ENCODE measurements at regions not wholly inside any gene's neighbourhood (a gene's known extent, or its start where the extent isn't known, plus 50 kb on each side); places are given as distances from the start of the nearest gene placed in this dataset.
"Not testable (repeated sequence)": the region's sequence is repeated elsewhere in the genome, so short reads cannot be mapped to it uniquely, and the experiment has no call there.

DNA sequence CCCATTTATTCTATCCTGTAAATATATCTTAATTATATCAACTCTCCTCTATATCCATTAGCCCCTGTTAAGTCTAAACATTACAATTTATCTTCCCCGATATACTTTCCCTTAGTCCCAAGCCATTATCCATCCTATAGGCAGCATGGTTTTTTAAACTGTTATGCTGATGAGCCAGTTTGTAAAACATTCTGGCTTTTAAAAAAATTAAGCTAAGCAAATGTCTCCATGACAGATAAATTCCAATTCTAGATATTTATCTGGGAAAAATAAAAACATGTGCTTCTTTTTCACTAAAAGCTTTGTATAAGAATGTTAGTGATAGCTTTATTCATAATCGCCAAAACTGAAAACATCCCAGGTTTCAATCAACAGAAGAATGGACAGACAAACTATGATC, 183.2 kb upstream of the GNAI1 start:
- no peak for DNase-seq

DNA sequence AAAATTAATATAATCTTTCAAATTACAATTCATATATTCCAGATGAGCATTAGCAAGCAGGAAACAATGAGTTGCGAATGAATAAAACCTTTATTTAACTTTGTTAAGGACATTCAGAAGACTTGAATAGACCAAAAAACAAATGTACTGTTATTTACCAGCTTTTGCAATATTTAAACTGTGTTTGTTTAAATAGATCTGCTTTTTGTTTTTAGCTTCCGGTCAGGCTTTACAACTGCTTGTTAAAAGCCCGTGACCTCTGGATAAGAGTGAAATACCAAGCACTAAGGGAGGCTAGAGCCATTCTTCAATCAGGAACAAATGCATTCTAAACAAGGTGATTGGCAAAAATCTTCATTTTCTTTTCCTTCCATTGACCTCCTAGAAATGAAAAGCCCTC, 184.9 kb upstream of the GNAI1 start:
- no peak for DNase-seq

DNA sequence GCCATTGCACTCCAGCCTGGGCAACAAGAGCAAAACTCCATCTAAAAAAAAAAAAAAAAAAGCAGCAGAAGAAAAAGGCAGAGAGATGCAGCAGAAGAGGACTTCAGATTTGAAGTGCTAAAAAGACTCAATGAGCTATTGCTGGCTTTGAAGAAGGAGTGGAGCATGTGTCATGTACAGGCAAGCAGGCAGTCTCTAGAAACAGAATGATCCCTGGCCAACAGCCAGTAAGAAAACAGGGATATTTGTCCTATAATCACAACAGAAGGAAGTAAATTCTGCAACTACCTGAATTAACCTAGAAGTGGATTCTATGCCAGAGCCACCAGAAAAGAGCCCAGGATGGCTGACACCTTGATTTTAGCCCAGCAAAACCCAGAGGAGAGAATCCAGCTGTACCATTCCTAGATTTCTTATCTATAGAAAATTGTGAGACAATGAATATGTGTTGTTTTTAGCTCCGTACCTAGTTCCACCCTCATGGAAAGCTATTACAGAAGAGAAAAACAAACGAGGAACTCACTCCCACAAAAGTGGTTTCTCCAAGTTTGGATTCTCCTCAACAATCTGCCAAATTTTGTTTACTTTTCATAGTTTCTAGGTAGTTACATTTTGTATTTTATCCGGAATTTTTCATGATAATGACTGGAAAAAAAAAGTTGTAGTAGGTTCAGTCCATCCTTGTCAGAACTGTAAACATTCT, 198.2 kb upstream of the GNAI1 start:
- DNase-seq, result no peak

DNA sequence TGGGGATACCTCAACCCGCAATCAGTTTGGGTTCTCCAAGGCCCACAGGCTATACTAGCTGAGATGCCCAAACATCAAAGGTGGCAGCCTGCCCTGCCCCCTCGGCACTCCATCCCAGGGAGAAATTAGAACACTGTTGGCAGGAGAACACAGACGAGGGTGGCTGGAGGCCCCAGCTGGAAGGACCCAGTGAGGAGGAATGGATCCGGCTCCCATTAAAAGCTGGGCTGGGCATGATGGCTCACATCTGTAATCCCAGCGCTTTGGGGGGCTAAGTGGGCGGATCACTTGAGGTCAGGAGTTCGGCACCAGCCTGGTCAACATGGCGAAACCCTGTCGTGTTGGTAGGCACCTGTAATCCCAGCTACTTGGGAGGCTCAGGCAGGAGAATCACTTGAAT, 199.9 kb upstream of the GNAI1 start:
- no peak for DNase-seq

DNA sequence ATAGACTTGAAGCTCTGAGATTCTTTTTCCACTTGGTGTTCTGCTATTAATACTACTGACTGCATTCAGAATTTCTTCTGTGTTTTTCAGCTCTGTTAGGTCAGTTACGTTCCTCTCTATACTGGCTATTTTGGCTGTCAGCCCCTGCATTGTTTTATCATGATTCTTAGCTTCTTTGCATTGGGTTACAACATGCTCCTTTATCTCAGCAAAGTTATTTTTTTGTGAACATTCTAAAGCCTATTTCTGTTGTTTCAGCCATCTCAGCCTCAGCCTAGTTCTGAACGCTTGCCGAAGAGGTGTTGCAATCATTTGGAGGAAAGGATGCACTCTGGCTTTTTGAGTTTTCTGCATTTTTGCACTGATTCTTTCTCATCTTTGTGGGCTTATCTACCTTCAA, 201.5 kb upstream of the GNAI1 start:
- no peak for DNase-seq

DNA sequence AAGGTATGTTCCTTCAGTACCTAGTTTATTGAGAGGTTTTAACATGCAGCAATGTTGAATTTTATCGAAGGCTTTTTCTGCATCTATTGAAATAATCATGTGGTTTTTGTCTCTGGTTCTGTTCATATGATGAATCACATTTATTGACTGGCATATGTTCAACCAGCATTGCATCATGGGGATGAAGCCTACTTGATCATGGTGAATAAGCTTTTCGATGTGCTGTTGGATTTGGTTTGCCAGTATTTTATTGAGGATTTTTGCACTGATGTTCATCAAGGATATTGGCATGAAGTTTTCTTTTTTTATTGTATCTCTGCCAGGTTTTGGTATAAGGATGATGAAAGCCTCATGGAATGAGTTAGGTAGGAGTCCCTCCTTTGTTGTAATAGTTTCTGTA, 204.0 kb upstream of the GNAI1 start:
- no peak for DNase-seq

DNA sequence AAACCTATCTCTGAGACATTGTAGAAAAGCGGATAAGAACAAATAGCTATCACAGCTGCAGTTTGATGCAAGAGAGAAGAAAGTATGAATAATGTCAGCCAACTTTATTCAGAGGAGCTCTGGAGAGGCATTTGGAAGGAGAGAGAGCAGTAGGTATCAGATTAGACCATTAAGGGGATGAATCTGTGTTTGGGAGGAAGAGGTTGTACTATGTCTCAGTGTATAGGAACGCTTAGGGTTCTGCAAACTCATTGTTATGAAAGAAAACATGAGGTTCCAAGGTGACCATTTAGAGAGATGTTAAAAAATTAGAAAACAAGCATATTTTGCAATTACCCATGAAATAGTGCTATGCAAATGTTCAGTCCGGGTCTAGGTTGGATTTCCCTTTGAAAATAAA, 207.5 kb upstream of the GNAI1 start:
- DNase-seq, result no peak

DNA sequence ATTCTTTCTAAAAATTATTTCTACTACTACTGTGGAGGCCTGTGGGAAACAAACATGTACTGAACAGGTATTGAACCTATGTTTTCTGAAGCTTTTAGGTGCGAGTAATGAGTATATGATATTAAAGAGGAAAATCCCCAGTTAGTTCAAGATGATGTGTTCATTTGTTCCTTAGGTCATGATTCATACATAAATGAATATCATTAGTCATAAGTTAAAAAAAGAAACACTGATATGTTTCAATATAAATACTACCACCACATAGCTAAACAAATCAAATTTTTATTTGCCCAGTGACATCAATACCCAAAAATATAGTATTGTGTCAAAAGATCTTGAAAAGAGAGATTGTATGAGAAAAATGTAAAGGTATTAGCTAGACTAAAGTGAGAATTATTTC, 210.7 kb upstream of the GNAI1 start:
- no peak for DNase-seq

DNA sequence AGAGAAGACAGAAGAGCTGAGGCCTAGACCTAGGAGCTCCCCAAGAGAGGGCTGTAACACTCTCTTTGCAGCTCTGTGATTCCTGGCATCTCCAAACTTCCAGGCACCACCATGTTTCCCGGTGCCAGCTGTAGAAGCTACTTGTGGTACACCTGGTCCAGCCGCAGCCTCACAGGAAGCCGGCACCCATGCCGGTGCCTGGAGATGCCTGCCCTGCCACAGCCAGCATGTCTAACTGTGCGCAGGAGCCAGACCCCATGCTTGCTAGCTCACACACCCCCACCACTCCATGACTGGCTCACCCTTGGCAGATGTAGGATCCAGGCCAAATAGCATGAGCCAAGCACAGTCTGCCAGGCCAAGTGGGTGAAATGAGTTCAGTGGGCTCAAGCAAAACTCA, 211.7 kb upstream of the GNAI1 start:
- DNase-seq, result no peak

DNA sequence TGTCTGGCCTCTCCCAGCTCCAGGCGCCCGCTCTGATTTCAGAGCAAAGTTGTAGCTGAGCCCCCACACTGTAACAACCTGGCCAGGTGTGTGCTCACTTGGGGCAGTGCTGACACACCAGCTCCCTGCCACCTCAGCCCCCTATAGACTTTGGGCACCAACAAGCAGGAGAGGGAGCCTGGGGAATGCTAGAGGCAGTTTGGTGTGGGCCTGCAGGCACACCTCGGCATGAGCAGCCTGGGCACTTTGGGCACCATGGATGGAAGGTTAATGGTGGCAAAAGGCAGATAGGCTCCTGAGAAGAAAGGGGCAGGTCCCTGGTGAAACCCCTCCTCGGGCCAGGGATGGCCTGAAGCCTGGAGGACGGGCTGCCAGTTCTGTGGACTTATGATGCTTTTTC, 212.7 kb upstream of the GNAI1 start:
- DNase-seq, result no peak

DNA sequence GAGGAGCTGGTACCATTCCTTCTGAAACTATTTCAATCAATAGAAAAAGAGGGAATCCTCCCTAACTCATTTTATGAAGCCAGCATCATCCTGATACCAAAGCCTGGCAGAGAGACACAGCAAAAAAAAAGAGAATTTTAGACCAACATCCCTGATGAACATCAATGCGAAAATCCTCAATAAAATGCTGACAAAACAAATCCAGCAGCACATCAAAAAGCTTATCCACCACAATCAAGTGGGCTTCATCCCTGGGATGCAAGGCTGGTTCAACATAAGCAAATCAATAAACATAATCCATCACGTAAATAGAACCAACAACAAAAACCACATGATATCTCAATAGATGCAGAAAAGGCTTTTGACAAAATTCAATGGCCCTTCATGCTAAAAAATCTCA, 216.0 kb upstream of the GNAI1 start:
- DNase-seq, result not testable (repeated sequence)

DNA sequence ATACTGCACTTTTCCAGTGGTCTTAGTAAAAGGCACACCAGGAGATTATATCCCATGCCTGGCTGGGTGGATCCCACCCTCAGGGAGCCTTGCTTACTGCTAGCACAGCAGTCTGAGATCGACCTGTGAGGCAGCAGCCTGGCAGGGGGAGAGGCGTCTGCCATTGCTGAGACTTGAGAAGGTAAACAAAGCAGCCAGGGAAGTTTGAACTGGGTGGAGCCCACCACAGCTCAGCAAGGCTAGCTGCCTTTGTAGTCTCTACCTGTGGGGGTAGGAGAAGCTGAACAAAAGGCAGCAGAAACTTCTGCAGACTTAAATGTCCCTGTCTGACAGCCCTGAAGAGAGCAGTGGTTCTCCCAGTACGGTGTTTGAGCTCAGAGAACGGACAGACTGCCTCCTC, 219.3 kb upstream of the GNAI1 start:
- DNase-seq, result not testable (repeated sequence)

DNA sequence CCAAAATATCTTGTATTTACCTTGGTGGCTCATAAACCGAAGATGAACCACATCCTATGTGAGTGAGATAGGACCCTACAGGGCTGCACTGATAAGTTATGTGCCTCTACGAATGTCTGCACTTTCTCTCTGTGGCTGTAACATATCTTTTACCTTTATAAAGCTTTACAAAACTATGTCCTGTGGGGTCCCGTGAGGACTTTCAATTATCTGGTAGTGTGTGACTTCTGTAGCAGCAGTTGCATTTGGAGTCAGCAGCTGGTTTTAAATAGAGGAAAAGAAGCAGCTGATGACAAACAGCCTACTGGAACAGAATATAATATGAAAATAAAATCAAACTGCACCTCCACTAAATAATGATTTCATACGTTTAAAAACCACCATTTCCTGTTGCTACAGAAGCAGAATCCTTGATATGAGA, 222.4 kb upstream of the GNAI1 start:
- no peak for DNase-seq

DNA sequence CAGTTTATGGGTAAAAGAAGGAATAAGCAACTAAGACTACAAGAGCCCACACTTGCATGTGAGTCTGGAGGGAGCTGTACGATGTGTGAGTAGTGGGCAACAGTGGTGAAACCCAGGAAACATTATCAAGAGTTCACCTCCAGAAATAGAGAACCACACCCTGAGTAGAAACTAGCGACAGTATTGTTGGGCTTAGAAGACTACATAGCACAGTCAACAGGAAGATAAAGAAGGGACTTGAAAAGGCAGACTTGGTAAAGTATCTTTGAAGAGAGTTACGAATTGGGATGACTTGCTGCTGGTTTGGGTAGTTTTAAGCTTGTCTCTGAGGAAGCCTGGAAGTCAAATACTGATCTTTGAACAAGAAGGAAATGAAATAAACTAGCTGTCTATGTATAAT, 223.2 kb upstream of the GNAI1 start:
- DNase-seq, result no peak

DNA sequence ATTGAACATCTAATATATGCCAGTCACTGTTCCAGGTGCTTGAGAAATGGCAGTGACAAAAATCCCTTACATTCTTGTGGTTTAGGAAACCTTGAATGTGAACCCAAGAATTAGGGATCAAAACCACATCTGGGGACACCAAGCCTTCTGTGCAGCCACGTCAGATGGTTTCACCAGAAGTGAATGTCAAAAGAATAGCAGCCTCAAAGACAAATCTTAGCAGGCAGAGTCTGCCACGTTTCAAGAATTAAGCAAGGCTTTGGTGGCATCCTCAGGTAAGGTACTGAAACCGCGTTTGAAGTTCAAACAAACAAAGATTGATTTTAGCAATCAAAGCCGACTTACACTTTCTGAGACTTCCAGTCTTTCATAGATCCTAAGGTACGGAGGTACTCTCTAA, 225.5 kb upstream of the GNAI1 start:
- DNase-seq, result no peak

DNA sequence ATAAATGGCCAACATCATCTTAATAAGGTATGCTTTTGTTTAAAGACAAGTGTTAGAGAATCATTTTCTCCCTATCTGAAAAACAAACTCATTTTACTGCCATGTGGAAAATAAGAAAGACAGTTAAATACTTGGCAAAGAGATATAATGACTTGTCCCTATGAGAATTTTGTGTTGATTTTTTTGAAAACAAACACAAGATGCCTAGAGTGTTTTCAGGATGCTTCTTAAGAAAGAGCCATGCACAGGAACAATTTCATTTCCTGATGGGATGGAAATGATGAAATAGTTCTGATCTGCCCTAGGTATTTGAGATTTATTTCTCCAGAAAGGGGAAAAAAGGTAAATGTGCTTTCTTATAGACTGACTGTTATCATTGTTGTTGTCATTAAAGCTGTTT, 237.5 kb upstream of the GNAI1 start:
- no peak for DNase-seq

DNA sequence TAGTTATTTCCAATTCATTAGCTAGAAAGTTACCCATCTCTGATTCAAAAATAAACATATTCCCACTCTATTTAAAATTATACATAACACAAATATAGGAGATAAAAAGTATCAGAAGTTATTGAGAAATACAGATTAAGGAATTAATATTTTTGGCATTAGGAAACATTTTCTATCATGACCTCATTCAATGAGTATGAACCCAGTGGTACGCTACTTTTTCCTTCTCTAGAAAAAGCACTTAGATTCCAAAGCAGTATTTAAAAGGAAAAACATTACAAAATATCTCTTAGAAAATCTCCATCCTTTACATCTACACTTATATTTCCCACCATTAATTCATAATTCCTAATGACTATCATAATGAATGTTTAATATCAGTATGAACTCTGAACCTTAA, 240.6 kb upstream of the GNAI1 start:
- DNase-seq, result no peak

DNA sequence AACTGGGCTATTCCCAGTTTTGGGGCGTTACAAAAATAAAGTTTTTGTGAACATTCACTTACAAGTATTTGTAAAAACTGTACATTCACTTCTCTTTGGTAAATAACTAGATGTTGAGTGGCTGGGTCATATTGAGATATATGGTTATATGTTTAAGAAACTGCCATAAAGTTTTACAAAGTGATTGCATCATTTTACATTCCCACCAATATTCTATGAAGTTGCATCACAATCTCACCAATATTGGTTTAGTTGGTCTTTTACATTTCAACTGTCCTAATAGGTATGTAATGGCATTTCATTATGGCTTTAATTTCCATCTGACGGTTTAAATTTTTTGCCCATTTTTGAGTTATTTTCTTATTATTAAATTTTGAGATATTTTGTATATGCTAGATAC, 251.7 kb upstream of the GNAI1 start:
- no peak for DNase-seq

DNA sequence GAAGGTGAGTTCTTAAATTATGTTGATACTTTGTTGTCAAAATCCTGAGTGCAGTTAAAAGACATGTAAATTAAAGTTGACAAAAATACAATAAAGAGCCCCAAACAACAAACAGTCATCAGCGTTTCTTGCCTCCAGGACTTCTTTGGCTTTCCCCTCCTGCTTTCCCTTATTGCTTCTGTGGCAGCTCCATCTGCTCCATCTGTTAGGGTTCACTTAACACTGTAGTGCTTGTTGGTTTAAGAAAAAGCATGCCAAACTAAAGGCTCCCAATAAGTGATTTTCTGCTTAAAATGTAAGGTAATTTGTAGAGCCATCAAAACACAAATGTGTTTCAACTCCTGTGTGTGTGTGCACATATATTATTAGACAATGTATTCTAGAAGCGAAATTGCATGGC, 254.3 kb upstream of the GNAI1 start:
- no peak for DNase-seq

DNA sequence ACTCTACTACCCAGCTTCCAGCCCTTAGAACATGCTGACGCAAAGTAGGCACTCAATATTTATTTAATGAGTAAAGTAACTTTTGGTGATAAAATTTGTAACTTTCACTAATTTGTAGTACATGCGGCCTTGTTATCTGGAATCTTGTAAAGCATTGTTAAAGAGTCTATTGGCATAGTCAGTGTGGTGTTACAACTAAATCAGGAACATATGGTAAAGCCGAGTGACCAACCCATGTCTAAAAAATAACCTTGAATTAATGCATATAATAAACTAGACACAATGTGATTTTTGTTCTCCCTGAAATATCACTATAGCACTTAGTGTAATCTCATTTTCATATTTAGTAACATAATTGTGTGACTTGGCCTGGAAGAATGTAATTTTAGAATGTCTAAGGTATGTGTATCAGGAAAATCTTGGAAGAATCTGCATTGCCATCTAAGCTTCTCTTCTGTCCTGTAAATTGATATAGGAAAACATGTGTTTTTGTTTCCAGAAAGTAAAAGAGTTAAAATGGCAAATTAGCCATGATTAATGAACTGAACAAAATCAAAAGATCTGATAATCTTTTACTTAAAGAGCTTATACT, 256.7 kb upstream of the GNAI1 start:
- no peak for DNase-seq

DNA sequence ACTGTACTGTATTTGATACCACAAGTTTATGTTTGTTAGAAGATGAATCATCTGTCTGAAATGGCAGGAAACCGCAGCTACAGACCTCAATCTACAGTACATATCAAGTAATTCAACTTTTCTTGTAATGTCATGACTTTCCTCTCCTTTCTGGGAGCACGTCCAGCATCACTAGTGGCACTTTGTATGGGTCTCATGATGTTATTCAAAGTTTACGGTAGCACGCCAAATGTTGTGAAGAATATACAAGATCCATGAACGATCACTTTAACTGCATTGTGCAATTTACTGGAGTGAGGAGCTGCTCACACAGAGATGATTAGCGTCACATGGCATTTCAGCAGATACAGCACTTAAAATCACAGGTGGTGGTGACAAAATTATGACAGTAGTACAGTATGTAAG, 257.8 kb upstream of the GNAI1 start:
- DNase-seq, result no peak

DNA sequence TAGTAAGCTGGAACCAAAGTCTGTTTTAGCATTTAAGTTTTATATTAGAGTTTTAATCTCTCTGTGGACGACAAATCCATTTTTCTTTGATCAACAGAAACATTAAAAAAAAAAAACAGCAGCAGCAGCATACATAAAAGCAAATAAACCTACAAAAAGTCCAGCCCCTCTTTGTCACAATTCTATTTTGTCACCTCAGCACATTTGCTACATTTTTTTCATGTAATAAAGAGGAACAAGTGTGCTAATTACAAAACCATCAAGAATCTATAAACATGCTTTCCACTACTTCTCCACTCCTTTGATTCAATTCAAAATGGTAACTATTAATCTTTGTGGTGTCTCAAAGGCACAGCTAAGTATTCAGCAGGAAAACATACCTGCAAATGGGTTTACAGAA, 259.8 kb upstream of the GNAI1 start:
- no peak for DNase-seq

DNA sequence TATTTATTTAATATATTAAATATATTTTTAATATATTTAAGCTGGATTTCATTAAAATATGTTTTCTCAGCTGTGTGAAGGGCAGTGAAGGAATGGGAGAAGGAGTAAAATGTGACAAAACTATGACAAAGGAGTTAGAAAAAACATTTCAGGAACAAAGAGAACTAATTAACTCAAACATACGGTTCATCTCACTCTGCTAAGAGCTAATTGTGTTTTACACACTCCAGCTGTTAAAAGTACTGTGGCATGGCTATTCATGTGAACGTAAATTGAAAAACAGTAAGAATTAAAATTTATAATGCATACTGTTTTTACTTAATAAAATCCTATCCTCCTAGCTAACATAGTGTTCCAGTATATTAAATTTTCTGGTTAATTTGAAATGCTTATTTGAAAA, 262.5 kb upstream of the GNAI1 start:
- DNase-seq, result no peak

DNA sequence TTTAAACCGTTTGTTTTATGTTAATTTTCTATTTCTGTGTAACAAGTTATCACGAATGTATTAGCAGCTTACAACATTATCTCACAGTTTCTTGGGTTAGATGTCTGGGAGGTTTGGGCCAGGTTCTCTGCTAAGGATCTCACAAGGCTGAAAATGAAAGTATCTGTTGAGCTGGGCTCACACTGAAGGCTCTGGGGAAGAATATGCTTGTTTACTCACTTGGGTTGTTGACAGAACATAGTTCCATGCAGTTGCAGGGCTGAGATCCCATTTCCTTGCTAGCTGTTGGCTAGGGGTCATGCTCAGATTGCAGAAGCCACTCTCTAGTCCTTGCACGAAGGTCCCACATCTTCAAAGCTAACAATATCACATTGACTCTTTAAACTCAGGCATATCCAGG, 266.6 kb upstream of the GNAI1 start:
- no peak for DNase-seq

DNA sequence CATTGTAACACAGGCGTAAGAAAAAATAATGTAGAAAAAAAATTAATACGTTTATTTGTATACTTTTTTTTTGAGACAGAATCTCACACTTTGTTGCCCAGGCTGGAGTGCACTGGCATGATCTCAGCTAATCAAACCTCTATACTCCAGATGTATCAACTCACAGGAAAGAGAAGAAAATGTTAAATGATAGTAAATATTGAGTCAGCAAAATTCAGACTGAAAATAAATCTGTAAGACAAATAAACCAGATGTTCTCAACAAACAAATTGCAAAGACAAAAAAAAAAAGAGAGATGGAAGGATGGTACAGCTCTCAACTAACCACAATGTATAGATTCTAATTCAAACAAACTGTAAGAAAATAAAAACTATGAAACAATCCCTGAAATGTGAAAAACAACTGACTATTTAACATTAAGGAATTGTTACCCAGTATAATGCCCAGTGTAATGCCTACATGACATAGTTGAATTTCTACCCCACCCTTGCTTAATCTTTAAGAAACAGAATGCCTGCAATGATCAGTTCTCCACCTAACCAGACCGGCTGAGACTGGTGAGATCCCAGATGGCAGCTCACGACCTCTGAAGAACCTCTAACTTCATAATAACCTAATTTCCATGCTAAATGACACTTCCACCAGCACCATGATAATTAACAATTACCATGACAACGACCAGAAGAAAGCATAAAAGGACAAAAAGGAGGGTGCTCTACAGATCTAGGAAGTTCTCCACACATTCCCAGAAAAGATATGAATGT, 272.0 kb upstream of the GNAI1 start:
- no peak for DNase-seq

Data from activated CD8-positive, alpha-beta memory T cell treated with anti-CD3 and anti-CD28 coated beads for 24 hours (primary cell).